ENCODE measurements at regions not wholly inside any gene's neighbourhood (a gene's known extent, or its start where the extent isn't known, plus 50 kb on each side); places are given as distances from the start of the nearest gene placed in this dataset.

DNA sequence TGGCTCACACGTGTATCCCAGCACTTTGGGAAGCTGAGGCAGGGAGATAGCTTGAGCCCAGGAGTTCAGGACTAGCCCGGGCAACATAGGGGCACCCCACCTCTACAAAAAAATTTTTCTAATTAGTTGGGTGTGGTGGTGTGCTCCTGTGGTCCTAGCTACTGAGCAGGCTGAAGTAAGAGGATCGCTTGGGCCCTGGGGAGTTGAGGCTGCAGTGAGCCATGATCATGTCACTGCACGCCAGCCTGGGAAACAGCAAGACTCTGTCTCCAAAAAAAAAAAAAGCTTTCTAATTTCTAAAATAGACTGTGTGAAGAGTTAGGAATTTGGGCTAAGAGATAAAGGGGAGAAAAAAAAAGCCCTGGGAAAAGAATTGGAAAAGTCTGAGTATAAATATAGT is 51.9 kb upstream of the NAB1 start:
- H3K9ac ChIP-seq: no peak overlapping the region
- H3K36me3 ChIP-seq (ENCODE audit: control insufficient read depth, insufficient read depth, low read length): no peaks in the 10 kb centered on the region
- peaks cover 5% of the 10 kb centered on the region for H3K4me1 ChIP-seq
- no peak overlapping the region for H3K4me3 ChIP-seq (ENCODE audit: low read depth, low read length)
- TF ChIP-seq, protein P1, sequence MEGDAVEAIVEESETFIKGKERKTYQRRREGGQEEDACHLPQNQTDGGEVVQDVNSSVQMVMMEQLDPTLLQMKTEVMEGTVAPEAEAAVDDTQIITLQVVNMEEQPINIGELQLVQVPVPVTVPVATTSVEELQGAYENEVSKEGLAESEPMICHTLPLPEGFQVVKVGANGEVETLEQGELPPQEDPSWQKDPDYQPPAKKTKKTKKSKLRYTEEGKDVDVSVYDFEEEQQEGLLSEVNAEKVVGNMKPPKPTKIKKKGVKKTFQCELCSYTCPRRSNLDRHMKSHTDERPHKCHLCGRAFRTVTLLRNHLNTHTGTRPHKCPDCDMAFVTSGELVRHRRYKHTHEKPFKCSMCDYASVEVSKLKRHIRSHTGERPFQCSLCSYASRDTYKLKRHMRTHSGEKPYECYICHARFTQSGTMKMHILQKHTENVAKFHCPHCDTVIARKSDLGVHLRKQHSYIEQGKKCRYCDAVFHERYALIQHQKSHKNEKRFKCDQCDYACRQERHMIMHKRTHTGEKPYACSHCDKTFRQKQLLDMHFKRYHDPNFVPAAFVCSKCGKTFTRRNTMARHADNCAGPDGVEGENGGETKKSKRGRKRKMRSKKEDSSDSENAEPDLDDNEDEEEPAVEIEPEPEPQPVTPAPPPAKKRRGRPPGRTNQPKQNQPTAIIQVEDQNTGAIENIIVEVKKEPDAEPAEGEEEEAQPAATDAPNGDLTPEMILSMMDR (IDR thresholded peaks at IDR 0.05): no peak
- no peaks in the 10 kb centered on the region for H3K27me3 ChIP-seq (ENCODE audit: control insufficient read depth, insufficient read depth, low read length)
- no peak overlapping the region for H3K4me2 ChIP-seq (ENCODE audit: low read length)
- no peaks in the 10 kb centered on the region for H3K9me3 ChIP-seq (ENCODE audit: control insufficient read depth, low read length)
- no peak overlapping the region for H2AFZ ChIP-seq
- H3K79me2 ChIP-seq: no peaks in the 10 kb centered on the region
- no peak overlapping the region for H3K27ac ChIP-seq

DNA sequence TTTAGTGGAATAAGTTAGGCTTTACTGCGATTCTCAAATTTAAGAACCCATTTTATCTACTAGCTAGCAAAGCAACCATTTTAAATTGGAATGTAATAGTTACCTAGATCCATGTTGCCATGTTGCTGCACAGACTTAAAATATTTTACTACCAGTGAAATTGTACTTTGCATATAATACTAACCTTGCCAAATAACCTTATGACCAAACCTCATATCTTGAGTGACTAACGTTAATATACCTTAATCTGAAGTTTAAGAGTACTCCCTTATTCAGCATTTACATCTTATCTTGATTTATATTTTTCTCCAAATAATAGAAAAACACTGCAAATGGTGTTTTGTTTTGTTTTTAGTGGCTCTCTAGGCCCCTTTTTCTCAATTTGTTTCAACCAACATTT is 50.3 kb upstream of the NAB1 start:
- Histone ChIP-seq H3K27ac (no peak overlapping the region), H3K4me2 (ENCODE audit: low read length) (no peak overlapping the region), H3K4me3 (ENCODE audit: low read depth, low read length) (no peak overlapping the region), H3K9ac (no peak overlapping the region), H3K79me2 (no peaks in the 10 kb centered on the region), H3K4me1 (peaks cover 5% of the 10 kb centered on the region), H2AFZ (peak overlapping the region; percentile 44), H3K9me3 (ENCODE audit: control insufficient read depth, low read length) (no peaks in the 10 kb centered on the region), H3K27me3 (ENCODE audit: control insufficient read depth, insufficient read depth, low read length) (no peaks in the 10 kb centered on the region), H3K36me3 (ENCODE audit: control insufficient read depth, insufficient read depth, low read length) (no peaks in the 10 kb centered on the region)
- TF ChIP-seq, protein P1 (IDR thresholded peaks at IDR 0.05): no peak

DNA sequence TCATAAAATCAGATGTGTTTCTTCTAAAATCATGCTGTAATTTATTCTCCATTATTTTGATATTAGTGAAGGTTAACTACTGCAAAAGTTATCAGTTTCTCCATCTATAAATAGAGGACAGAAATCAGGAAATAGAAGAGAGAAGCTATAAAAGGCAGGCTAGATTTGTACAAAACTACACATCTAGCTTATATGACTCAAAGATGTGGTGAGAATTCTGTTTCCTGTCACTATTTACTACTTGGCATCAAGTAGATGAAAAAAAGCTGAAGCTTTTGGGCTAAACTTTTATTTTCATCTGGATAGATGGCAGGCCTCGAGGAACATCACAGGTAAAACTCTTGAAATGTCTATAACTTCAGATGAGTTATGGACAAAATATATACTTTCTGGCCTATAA is 49.8 kb upstream of the NAB1 start:
- Histone ChIP-seq H3K4me2 (ENCODE audit: low read length) (no peak overlapping the region), H3K9me3 (ENCODE audit: control insufficient read depth, low read length) (no peaks in the 10 kb centered on the region), H3K79me2 (no peaks in the 10 kb centered on the region), H2AFZ (peak overlapping the region; percentile 44), H3K9ac (no peak overlapping the region), H3K36me3 (ENCODE audit: control insufficient read depth, insufficient read depth, low read length) (no peaks in the 10 kb centered on the region), H3K27ac (no peak overlapping the region), H3K4me3 (ENCODE audit: low read depth, low read length) (no peak overlapping the region), H3K27me3 (ENCODE audit: control insufficient read depth, insufficient read depth, low read length) (no peaks in the 10 kb centered on the region), H3K4me1 (peaks cover 5% of the 10 kb centered on the region)
- TF ChIP-seq, protein P1 (IDR thresholded peaks at IDR 0.05): no peak
